Loucy (cell line): ENCODE measurements at regions not wholly inside any gene's neighbourhood (a gene's known extent, or its start where the extent isn't known, plus 50 kb on each side); places are given as distances from the start of the nearest gene placed in this dataset.
A peak's percentile ranks its signal among the peaks of the same experiment; 100 is the strongest.

Experiments
- H2AFZ ChIP-seq: fragments of 200-600 bp; sonication (generic); 2 replicates; pipeline ENCODE4 v1.6.0; 2016; ENCODE audit warnings: antibody characterized with exemption, mild to moderate bottlenecking, low read length, moderate library complexity
- H3F3A ChIP-seq: fragments of 200-600 bp; 2 replicates; pipeline ENCODE4 v1.6.0; 2016; ENCODE audit warnings: antibody characterized with exemption, low read depth, mild to moderate bottlenecking
- H3K27me3 ChIP-seq: fragments of 200-600 bp; sonication (generic); 2 replicates; pipeline ENCODE4 v1.6.1; 2014; ENCODE audit warnings: low read length, mild to moderate bottlenecking; ENCODE audit not compliant: insufficient read depth, poor library complexity, severe bottlenecking
- H3K36me3 ChIP-seq: fragments of 200-600 bp; sonication (generic); 2 replicates; pipeline ENCODE4 v1.6.1; 2016; ENCODE audit warnings: low read length; ENCODE audit not compliant: insufficient read depth
- H3K4me1 ChIP-seq: fragments of 200-600 bp; sonication (generic); 2 replicates; pipeline ENCODE4 v1.5.1; 2014; ENCODE audit warnings: low read length, mild to moderate bottlenecking; ENCODE audit not compliant: insufficient read depth, poor library complexity, severe bottlenecking
- H3K4me2 ChIP-seq: fragments of 200-600 bp; sonication (generic); 2 replicates; pipeline ENCODE4 v1.6.0; 2014; ENCODE audit warnings: antibody characterized with exemption, low read length, low read depth, mild to moderate bottlenecking; ENCODE audit not compliant: poor library complexity, severe bottlenecking
- H3K4me3 ChIP-seq: fragments of 200-600 bp; sonication (generic); 2 replicates; pipeline ENCODE4 v1.5.1; 2014; ENCODE audit warnings: low read length, mild to moderate bottlenecking, mixed read lengths; ENCODE audit not compliant: poor library complexity, severe bottlenecking
- H3K79me2 ChIP-seq: fragments of 200-600 bp; sonication (generic); 2 replicates; pipeline ENCODE4 v1.6.1; 2014; ENCODE audit warnings: low read length; ENCODE audit not compliant: insufficient read depth
- H3K9ac ChIP-seq: fragments of 200-600 bp; sonication (generic); 2 replicates; pipeline ENCODE4 v1.6.0; 2014; ENCODE audit warnings: mild to moderate bottlenecking, low read depth, low read length, moderate library complexity; ENCODE audit not compliant: poor library complexity, severe bottlenecking
- H3K9me2 ChIP-seq: fragments of 200-600 bp; sonication (generic); replicated peaks from 2 replicates; pipeline ENCODE4 v1.6.1; 2016; ENCODE audit warnings: low read depth, low read length, mixed read lengths
- H3K9me3 ChIP-seq: fragments of 200-600 bp; sonication (generic); 2 replicates; pipeline ENCODE4 v1.6.1; 2014; ENCODE audit warnings: mild to moderate bottlenecking, antibody characterized with exemption, low read length, low read depth; ENCODE audit not compliant: insufficient read depth
- H4K20me1 ChIP-seq: fragments of 200-600 bp; sonication (generic); 2 replicates; pipeline ENCODE4 v1.6.0; 2014; ENCODE audit warnings: antibody characterized with exemption, low read length, mild to moderate bottlenecking; ENCODE audit not compliant: insufficient read depth, poor library complexity, severe bottlenecking
- EZH2phosphoT487 ChIP-seq: fragments of 200-600 bp; IDR thresholded peaks from 2 replicates; pipeline ENCODE4 v1.6.1; 2018; ENCODE audit warnings: antibody characterized with exemption, mild to moderate bottlenecking, moderate library complexity, borderline replicate concordance
- TF ChIP-seq, protein P1 (sequence below): fragments of 200-600 bp; sonication (generic); conservative IDR thresholded peaks from 2 replicates; pipeline ENCODE4 v1.5.1; 2014; ENCODE audit warnings: mild to moderate bottlenecking, antibody characterized with exemption, low read length

DNA sequence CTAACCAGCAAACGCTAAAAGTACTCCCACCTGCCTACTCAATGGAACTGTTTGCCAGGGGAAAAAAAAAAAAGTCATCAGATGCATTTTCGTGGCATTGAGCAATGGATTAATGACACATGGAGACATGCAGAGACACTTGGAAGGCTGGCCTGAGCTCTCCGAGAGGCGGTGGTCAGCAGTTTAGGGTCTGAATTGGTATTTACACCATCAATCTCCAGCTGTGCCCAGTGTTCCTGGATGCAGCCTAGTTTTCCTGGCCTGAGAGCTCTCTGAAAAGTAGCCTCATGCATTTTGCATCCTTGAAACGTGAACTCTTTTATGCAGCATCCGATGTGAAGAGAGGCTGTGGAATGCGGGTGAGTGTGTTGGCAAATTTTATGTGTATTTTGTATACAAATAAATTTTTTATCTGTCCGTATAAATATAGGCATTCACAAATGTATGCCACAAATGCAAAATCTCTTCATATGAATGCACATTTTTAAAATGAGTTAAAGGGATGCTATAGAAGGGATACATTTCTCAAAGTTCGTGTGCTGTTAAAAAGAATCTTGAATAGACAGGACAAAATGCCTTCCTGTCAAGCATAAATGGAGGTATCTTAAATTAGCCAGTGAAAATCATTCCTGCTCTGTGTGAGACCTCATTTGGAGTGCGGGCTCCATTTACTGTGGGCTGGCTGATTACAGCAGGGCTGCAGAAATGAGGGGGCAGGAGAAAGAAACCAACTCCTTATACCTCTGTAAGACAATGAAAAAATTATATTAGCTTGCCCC is 137.7 kb upstream of the PFKP start:
- H3K4me3 ChIP-seq, result no peak overlapping the region
- no peak overlapping the region for H3K4me2 ChIP-seq
- no peaks in the 10 kb centered on the region for H3F3A ChIP-seq
- TF ChIP-seq EZH2phosphoT487, result no peak
- TF ChIP-seq, protein P1, sequence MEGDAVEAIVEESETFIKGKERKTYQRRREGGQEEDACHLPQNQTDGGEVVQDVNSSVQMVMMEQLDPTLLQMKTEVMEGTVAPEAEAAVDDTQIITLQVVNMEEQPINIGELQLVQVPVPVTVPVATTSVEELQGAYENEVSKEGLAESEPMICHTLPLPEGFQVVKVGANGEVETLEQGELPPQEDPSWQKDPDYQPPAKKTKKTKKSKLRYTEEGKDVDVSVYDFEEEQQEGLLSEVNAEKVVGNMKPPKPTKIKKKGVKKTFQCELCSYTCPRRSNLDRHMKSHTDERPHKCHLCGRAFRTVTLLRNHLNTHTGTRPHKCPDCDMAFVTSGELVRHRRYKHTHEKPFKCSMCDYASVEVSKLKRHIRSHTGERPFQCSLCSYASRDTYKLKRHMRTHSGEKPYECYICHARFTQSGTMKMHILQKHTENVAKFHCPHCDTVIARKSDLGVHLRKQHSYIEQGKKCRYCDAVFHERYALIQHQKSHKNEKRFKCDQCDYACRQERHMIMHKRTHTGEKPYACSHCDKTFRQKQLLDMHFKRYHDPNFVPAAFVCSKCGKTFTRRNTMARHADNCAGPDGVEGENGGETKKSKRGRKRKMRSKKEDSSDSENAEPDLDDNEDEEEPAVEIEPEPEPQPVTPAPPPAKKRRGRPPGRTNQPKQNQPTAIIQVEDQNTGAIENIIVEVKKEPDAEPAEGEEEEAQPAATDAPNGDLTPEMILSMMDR, result no peak
- peaks cover 48% of the 10 kb centered on the region for H3K4me1 ChIP-seq
- H3K27me3 ChIP-seq, result no peaks in the 10 kb centered on the region
- no peak overlapping the region for H3K9ac ChIP-seq
- no peaks in the 10 kb centered on the region for H3K9me3 ChIP-seq
- H3K79me2 ChIP-seq, result no peaks in the 10 kb centered on the region
- no peaks in the 10 kb centered on the region for H3K36me3 ChIP-seq
- no peaks in the 10 kb centered on the region for H3K9me2 ChIP-seq
- no peaks in the 10 kb centered on the region for H4K20me1 ChIP-seq
- H2AFZ ChIP-seq, result no peak overlapping the region

DNA sequence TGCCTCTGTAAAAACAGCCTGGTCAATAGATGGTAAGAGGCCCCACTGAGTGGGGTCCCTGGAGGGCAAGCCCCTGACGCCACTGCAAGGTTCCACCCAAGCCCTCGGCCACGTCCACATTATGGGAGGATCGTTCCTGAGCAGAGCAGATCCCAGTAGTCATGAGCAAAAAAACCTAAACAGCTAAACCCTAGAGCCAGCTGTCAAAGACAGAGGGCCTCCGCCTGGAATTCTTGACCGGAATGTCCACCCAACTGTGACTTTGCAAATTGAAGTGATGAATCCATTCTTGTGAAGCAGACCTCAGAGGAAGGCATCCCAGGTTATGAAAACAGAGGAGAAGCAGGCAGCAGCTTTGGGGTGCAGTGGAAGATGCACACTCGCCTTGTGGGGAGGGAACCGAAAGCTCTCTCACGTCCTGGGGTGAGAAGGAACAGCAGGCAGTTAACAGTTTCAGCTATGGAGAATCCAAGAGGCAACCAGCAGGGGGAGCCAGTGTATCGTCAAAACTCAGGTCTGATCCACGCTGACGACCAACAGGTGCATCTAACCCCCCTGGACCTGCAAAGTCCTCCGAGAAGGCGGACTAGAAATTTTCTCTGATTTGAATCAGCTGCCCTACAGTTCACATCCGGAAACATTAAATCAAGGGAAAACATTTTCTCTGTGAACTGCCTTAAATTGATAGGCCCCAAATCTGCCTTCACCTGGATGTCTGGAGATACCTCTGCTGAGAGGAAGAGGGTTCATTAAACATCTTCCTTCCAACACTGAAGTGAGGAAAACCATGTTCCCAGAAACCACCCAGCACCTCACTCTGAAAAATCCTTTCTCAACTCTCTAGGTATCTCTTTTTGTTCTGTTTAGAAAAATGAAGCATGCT is 139.1 kb upstream of the PFKP start:
- TF ChIP-seq EZH2phosphoT487, result no peak
- TF ChIP-seq, protein P1, result peak; percentile 88
- peak overlapping the region; percentile 48; the same call in 1 of the 2 replicates for H2AFZ ChIP-seq
- H3K4me2 ChIP-seq, result peak overlapping the region; percentile 36
- no peaks in the 10 kb centered on the region for H3K9me3 ChIP-seq
- H3K79me2 ChIP-seq, result no peaks in the 10 kb centered on the region
- H3K36me3 ChIP-seq, result no peaks in the 10 kb centered on the region
- H3K27me3 ChIP-seq, result no peaks in the 10 kb centered on the region
- no peak overlapping the region for H3K4me3 ChIP-seq
- H4K20me1 ChIP-seq, result no peaks in the 10 kb centered on the region
- no peak overlapping the region for H3K9ac ChIP-seq
- no peaks in the 10 kb centered on the region for H3K9me2 ChIP-seq
- H3K4me1 ChIP-seq, result peaks cover 44% of the 10 kb centered on the region
- H3F3A ChIP-seq, result no peaks in the 10 kb centered on the region

DNA sequence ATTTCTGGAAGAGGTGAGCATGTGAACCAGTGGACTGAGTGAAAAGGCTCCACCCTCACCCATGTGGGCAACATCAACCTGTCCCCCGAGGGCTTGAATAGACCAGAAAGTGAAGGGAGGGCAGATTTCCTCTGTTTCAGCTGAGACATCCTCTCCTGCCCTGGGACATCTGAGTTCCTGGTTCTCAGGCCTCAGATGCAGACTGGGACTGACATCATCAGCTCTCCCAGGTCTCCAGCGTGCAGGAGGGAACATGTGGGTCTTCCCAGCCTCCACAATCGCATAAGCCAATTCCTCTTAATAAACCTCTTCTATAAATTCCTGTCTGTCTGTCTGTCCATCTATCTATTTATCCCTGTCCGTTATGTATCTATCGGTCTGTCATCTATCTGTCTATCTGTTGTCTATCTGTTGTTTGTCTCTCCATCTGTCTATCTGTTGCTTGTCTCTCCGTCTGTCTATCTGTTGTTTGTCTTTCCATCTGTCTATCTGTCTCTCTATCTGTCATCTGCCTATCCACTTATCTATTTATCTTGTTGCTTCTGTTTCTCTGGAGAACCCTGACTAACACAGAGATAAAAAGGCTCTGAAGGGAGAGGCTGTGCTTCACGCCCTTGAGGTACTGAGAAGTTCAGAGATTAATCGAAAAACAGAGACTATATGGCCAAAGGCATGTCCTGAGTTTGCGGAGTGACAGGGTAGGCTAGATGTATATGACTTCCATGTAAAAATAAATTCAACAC is 140.3 kb upstream of the PFKP start:
- Histone ChIP-seq H3K9me3 (no peaks in the 10 kb centered on the region), H4K20me1 (no peaks in the 10 kb centered on the region), H3K36me3 (no peaks in the 10 kb centered on the region), H3K27me3 (no peaks in the 10 kb centered on the region), H3K9me2 (no peaks in the 10 kb centered on the region), H3K4me2 (peak overlapping the region; percentile 60), H3F3A (no peaks in the 10 kb centered on the region), H3K4me3 (no peak overlapping the region), H3K9ac (peak overlapping the region; percentile 61), H3K79me2 (no peaks in the 10 kb centered on the region), H3K4me1 (peaks cover 47% of the 10 kb centered on the region), H2AFZ (no peak overlapping the region)
- no peak for TF ChIP-seq EZH2phosphoT487
- TF ChIP-seq, protein P1, result no peak
